HUES6 (cell line): ENCODE measurements at regions not wholly inside any gene's neighbourhood (a gene's known extent, or its start where the extent isn't known, plus 50 kb on each side); places are given as distances from the start of the nearest gene placed in this dataset.
A peak's percentile ranks its signal among the peaks of the same experiment; 100 is the strongest.
"Not testable (repeated sequence)": the region's sequence is repeated elsewhere in the genome, so short reads cannot be mapped to it uniquely, and the experiment has no call there.

Experiments used
- H3K27ac ChIP-seq: 2 replicates; pipeline ENCODE4 v1.7.0; 2013; ENCODE audit warnings: low read depth, mild to moderate bottlenecking, low read length, inconsistent platforms
- H3K27me3 ChIP-seq: 2 replicates; pipeline ENCODE4 v1.6.1; 2013; ENCODE audit warnings: low read length; ENCODE audit not compliant: control insufficient read depth, insufficient read depth
- H3K36me3 ChIP-seq: 2 replicates; pipeline ENCODE4 v1.6.1; 2013; ENCODE audit warnings: low read length; ENCODE audit not compliant: control insufficient read depth, insufficient read depth
- H3K4me1 ChIP-seq: 2 replicates; pipeline ENCODE4 v1.6.1; 2013; ENCODE audit warnings: low read length; ENCODE audit not compliant: control insufficient read depth, insufficient read depth
- H3K4me3 ChIP-seq: 2 replicates; pipeline ENCODE4 v1.5.1; 2013; ENCODE audit warnings: low read depth, low read length
- H3K9ac ChIP-seq: one replicate; pipeline ENCODE4 v1.6.1; 2013; ENCODE audit warnings: mild to moderate bottlenecking, low read length
- H3K9me3 ChIP-seq: 2 replicates; pipeline ENCODE4 v1.6.1; 2013; ENCODE audit warnings: low read depth, low read length; ENCODE audit not compliant: control insufficient read depth, insufficient read depth

DNA sequence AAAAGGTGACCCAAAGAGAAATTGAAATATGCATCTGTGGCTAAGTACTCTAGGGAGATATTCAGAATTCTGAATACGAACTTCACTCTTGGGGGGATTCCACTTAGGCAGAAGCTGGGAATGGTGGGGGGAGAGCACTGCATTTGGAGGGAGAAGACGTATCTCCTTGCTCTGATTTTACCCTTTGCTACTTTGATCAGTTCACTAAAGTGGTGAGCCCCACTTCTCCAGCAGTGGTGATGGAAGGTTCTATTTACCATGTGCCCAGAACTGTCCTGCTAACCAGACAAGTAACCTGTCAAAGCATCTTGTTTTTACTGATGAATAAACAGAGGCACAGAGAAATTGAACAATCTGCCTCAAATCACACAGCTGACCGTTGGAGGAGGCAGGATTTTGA, 483.4 kb downstream of the SIPA1L2 start:
- no peak overlapping the region for H3K4me3 ChIP-seq
- no peaks in the 10 kb centered on the region for H3K9me3 ChIP-seq
- peaks cover 16% of the 10 kb centered on the region for H3K4me1 ChIP-seq
- H3K27me3 ChIP-seq = no peaks in the 10 kb centered on the region
- peaks cover 12% of the 10 kb centered on the region; the same call in 1 of the 2 replicates for H3K36me3 ChIP-seq
- H3K27ac ChIP-seq = no peak overlapping the region
- H3K9ac ChIP-seq = no peak overlapping the region

DNA sequence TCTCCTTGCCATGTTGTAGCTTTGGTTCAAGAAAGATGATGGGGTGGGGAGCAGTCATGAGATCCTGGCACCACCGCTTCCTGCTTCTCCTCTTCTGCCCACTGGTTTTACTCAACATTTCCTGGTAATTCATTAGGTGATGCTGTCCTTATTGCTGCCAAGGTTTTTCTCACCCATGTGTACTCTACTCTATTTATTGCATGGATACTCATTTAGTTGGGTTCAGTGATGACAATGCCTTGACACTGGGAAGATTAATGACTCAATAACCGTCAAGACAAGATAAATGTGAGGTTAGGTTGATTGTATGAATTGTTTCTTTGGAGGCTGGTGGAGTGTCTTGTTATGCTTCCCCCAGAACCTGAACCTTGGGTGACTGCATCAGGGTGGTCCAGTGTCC, 484.2 kb downstream of the SIPA1L2 start:
- Histone ChIP-seq H3K27me3 (no peaks in the 10 kb centered on the region), H3K36me3 (peaks cover 5% of the 10 kb centered on the region; the same call in 1 of the 2 replicates), H3K4me3 (no peak overlapping the region), H3K9ac (no peak overlapping the region), H3K9me3 (no peaks in the 10 kb centered on the region), H3K27ac (no peak overlapping the region), H3K4me1 (peaks cover 16% of the 10 kb centered on the region)

GRCh38 chr1:232144696-232145230, 485.2 kb downstream of the SIPA1L2 start:
- Histone ChIP-seq H3K4me3 (no peak overlapping the region), H3K4me1 (peaks cover 16% of the 10 kb centered on the region), H3K27me3 (no peaks in the 10 kb centered on the region), H3K9me3 (peaks cover 5% of the 10 kb centered on the region; the same call in 1 of the 2 replicates), H3K27ac (no peak overlapping the region), H3K9ac (no peak overlapping the region), H3K36me3 (peaks cover 10% of the 10 kb centered on the region)

GRCh38 chr1:232143315-232143886, 486.5 kb downstream of the SIPA1L2 start:
- Histone ChIP-seq H3K36me3 (peaks cover 18% of the 10 kb centered on the region), H3K27me3 (no peaks in the 10 kb centered on the region), H3K9ac (no peak overlapping the region), H3K4me1 (peaks cover 16% of the 10 kb centered on the region), H3K27ac (peak overlapping the region; percentile 28; the same call in 1 of the 2 replicates), H3K9me3 (peaks cover 5% of the 10 kb centered on the region; the same call in 1 of the 2 replicates), H3K4me3 (no peak overlapping the region)

DNA sequence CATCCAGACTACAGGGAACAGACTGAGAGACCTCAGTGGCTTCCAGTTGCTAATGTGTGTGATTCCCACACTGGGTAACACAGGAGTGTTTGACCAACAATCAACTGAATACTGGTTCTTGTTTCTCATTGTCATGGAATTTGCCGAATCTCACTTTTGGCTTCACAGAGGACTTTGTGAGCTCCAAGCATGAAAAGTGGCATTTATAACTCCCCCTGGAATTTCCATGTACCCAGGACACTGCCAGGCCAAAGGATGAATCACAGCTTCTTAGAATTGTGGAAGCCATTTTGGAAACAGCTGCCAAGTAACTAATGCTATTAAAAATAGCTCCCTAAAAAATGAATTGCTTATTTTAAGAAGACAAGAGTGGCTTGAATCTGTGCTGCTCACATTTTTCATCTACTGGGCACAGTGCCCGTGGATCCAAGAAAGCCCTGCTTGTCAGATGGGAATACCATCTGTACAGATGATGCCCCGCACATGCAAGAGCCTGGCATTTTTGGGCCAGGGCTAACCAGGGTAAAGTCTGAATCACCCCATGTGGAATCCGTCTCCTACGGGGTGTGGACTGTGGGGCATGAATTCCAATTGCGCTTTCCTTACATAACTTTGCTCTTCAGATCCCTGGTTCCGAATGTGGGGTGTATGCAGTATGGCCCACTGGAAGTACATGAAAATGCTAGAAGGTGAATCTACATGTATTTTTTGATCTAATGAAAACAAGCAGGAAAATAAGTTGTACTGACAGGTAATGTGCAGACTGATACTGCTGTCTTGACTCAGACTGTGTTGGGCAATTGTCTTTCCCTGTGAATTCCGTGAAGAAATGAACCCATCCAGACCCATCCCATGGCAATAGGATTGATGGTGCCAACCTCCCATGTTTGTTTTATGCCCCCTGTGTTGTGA, 487.3 kb downstream of the SIPA1L2 start:
- no peak overlapping the region for H3K4me3 ChIP-seq
- peak overlapping the region; percentile 28; the same call in 1 of the 2 replicates for H3K27ac ChIP-seq

DNA sequence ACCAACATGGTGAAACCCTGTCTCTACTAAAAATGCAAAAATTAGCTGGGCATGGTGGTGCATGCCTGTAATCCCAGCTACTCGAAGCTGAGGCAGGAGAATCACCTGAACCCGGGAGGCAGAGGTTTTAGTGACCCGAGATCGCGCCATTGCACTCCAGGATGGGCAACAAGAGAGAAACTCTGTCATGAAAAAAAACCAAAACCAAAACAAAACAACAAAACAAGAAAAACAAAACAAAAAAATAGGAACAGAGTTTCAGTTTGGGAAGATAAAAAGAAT, 488.8 kb downstream of the SIPA1L2 start:
- not testable (repeated sequence) for H3K27ac ChIP-seq, H3K4me3 ChIP-seq, H3K9me3 ChIP-seq, H3K9ac ChIP-seq, H3K27me3 ChIP-seq
- H3K36me3 ChIP-seq = peaks cover 37% of the 10 kb centered on the region
- peaks cover 29% of the 10 kb centered on the region for H3K4me1 ChIP-seq

More for the DNA sequence above, 487.3 kb downstream of the SIPA1L2 start:
- Histone ChIP-seq H3K9me3 (peaks cover 5% of the 10 kb centered on the region; the same call in 1 of the 2 replicates), H3K27me3 (no peaks in the 10 kb centered on the region), H3K36me3 (peaks cover 22% of the 10 kb centered on the region), H3K4me1 (peaks cover 16% of the 10 kb centered on the region), H3K9ac (no peak overlapping the region)

GRCh38 chr1:232140419-232141166, 489.3 kb downstream of the SIPA1L2 start:
- Histone ChIP-seq H3K4me1 (peaks cover 33% of the 10 kb centered on the region), H3K36me3 (peaks cover 42% of the 10 kb centered on the region), H3K9me3 (peaks cover 5% of the 10 kb centered on the region; the same call in 1 of the 2 replicates), H3K27ac (no peak overlapping the region), H3K9ac (no peak overlapping the region), H3K4me3 (no peak overlapping the region), H3K27me3 (no peaks in the 10 kb centered on the region)

GRCh38 chr1:232139444-232139843, 490.5 kb downstream of the SIPA1L2 start:
- Histone ChIP-seq H3K27me3 (no peaks in the 10 kb centered on the region), H3K36me3 (peaks cover 53% of the 10 kb centered on the region), H3K4me1 (peaks cover 35% of the 10 kb centered on the region), H3K27ac (no peak overlapping the region), H3K9me3 (peaks cover 5% of the 10 kb centered on the region; the same call in 1 of the 2 replicates), H3K4me3 (no peak overlapping the region), H3K9ac (no peak overlapping the region)

DNA sequence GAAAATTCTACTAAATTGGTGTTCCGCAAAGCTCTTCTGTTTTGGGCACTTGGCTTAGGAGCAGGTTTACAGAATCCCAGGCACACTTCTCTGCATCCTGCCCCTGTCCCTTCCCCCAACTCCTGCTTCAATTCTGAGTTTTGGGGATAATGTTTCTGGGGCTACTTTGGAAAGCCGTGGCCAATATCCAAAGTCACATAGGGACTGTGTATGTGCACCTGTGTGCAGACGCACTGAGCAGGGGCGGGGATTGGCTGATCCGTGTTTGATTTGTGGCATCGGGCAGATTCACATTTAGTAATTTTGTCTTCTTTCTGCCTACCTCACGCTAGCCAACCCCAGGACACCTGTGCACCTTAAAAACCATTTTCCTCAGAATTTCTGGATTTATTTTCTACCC, 491.9 kb downstream of the SIPA1L2 start:
- peaks cover 5% of the 10 kb centered on the region; the same call in 1 of the 2 replicates for H3K9me3 ChIP-seq
- peaks cover 40% of the 10 kb centered on the region for H3K4me1 ChIP-seq
- H3K27me3 ChIP-seq = no peaks in the 10 kb centered on the region
- H3K27ac ChIP-seq = no peak overlapping the region
- no peak overlapping the region for H3K9ac ChIP-seq
- H3K4me3 ChIP-seq = no peak overlapping the region
- H3K36me3 ChIP-seq = peaks cover 66% of the 10 kb centered on the region

- Histone ChIP-seq H3K9me3 (peaks cover 5% of the 10 kb centered on the region; the same call in 1 of the 2 replicates), H3K27ac (no peak overlapping the region), H3K4me1 (peaks cover 39% of the 10 kb centered on the region), H3K4me3 (no peak overlapping the region), H3K9ac (no peak overlapping the region), H3K27me3 (no peaks in the 10 kb centered on the region), H3K36me3 (peaks cover 73% of the 10 kb centered on the region)
These were observed 492.9 kb downstream of the SIPA1L2 start for GRCh38 chr1:232137066-232137465.
